Right lobe of liver (tissue), 4 donors: ENCODE measurements at regions not wholly inside any gene's neighbourhood (a gene's known extent, or its start where the extent isn't known, plus 50 kb on each side); places are given as distances from the start of the nearest gene placed in this dataset.

ENCODE experiments used
- POLR2A ChIP-seq: fragments of 450-650 bp; IDR thresholded peaks from one replicate; pipeline ENCODE4 v1.6.1; 2017; ENCODE audit warnings: antibody characterized with exemption, mild to moderate bottlenecking
- TF ChIP-seq, protein P1 (sequence below), 4 donors: fragments of 200-600 bp in 3 of 4; fragments of 450-650 bp in 1 of 4; IDR thresholded peaks; one replicate each; pipeline versions ENCODE4 v1.5.1 to v1.8.0; 2016 to 2022; ENCODE audit warnings: antibody characterized with exemption in 4 of 4, mild to moderate bottlenecking in 2 of 4
- donor health status: DM: no; HTN: no; CAD: no.
- donor health status: DM: no; HTN: no; CAD: no.
- donor health status: DM: no; HTN: yes; CAD: no.

- no peak for TF ChIP-seq POLR2A
- TF ChIP-seq, protein P1, sequence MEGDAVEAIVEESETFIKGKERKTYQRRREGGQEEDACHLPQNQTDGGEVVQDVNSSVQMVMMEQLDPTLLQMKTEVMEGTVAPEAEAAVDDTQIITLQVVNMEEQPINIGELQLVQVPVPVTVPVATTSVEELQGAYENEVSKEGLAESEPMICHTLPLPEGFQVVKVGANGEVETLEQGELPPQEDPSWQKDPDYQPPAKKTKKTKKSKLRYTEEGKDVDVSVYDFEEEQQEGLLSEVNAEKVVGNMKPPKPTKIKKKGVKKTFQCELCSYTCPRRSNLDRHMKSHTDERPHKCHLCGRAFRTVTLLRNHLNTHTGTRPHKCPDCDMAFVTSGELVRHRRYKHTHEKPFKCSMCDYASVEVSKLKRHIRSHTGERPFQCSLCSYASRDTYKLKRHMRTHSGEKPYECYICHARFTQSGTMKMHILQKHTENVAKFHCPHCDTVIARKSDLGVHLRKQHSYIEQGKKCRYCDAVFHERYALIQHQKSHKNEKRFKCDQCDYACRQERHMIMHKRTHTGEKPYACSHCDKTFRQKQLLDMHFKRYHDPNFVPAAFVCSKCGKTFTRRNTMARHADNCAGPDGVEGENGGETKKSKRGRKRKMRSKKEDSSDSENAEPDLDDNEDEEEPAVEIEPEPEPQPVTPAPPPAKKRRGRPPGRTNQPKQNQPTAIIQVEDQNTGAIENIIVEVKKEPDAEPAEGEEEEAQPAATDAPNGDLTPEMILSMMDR (IDR thresholded peaks at IDR 0.05): no peak
Observed at GRCh38 chr9:11595756-11596155, 983.0 kb upstream of the PTPRD start.
